A549 (cell line): ENCODE measurements at regions not wholly inside any gene's neighbourhood (a gene's known extent, or its start where the extent isn't known, plus 50 kb on each side); places are given as distances from the start of the nearest gene placed in this dataset.

Experiments
- ATAC-seq, 2 experiments: fragments of 200-7000 bp in 1 of 2; fragments of >200 bp in 1 of 2; cut with Nextera tagmentation in 1 of 2; cut with Tn5 transposase in 1 of 2; 3 replicates each; pipeline versions ENCODE4 v1.8.0 to v1.9.1; 2018 to 2020; ENCODE audit warnings: mild to moderate bottlenecking in 1 of 2, moderate library complexity in 1 of 2
- CTCF ChIA-PET: fragments of 300-600 bp; sonication (Branson Sonifier 250); formaldehyde crosslinking; extraction: SDS; loops from one replicate; lab custom pipeline; 2021; ENCODE audit warnings: antibody characterized with exemption, inconsistent platforms; lab: Yijun Ruan, JAX
- POLR2A ChIA-PET: fragments of 350-600 bp; formaldehyde crosslinking; extraction: SDS; loops from one replicate; lab custom pipeline; 2021; ENCODE audit warnings: antibody characterized with exemption, inconsistent platforms; lab: Yijun Ruan, JAX
- DNase-seq, 2 experiments: peaks; one replicate each; pipeline versions ENCODE4 v3.0.0 to v3.0.0-alpha.2; 2011 to 2016; ENCODE audit warnings: low read depth in 1 of 2, low spot score in 1 of 2
- FAIRE-seq: peaks from 2 replicates; lab custom pipeline; 2011; peaks lifted over from hg19 to GRCh38; lab: Jason Lieb, UNC
- H3K27ac ChIP-seq, 2 experiments: fragments of >200 bp; sonication (Bioruptor Twin); formaldehyde crosslinking; 3 replicates each; pipeline ENCODE4 v1.5.1; 2016 to 2017
- H3K4me1 ChIP-seq: fragments of >200 bp; sonication (Bioruptor Twin); formaldehyde crosslinking; 3 replicates; pipeline ENCODE4 v1.6.1; 2016
- H3K4me2 ChIP-seq: fragments of >200 bp; sonication (Bioruptor Twin); formaldehyde crosslinking; 3 replicates; pipeline ENCODE4 v1.6.1; 2016
- H3K4me3 ChIP-seq: fragments of >200 bp; sonication (Bioruptor Twin); formaldehyde crosslinking; 3 replicates; pipeline ENCODE4 v1.5.1; 2016
- H3K9me3 ChIP-seq: fragments of >200 bp; sonication (Bioruptor Twin); formaldehyde crosslinking; 3 replicates; pipeline ENCODE4 v1.6.1; 2016
- CBX2 ChIP-seq: fragments of 200-600 bp; sonication (generic); IDR thresholded peaks from 2 replicates; pipeline ENCODE4 v1.6.1; 2016; ENCODE audit warnings: low read depth, mild to moderate bottlenecking, borderline replicate concordance
- CBX8 ChIP-seq: fragments of 200-600 bp; sonication (generic); IDR thresholded peaks from 2 replicates; pipeline ENCODE4 v1.6.1; 2016
- CHD2 ChIP-seq: fragments of 150-350 bp; IDR thresholded peaks from 2 replicates; pipeline ENCODE4 v1.6.1; 2014; ENCODE audit warnings: low read length; ENCODE audit not compliant: partially characterized antibody
- CTCF ChIP-seq: fragments of >200 bp; sonication (Bioruptor Twin); formaldehyde crosslinking; IDR thresholded peaks from 3 replicates; pipeline ENCODE4 v1.5.1; 2016
- EHMT2 ChIP-seq: fragments of 200-600 bp; sonication (generic); IDR thresholded peaks from 2 replicates; pipeline ENCODE4 v1.6.1; 2016; ENCODE audit warnings: antibody characterized with exemption, low read depth, mild to moderate bottlenecking, moderate library complexity
- FOSL2 ChIP-seq, 2 experiments: fragments of 450-650 bp in 1 of 2; fragments of >200 bp in 1 of 2; sonication (Bioruptor Twin) in 1 of 2; formaldehyde crosslinking; IDR thresholded peaks; 2 replicates each; pipeline versions ENCODE4 v1.5.0 to v1.6.1; 2016 to 2020; ENCODE audit warnings: mild to moderate bottlenecking in 1 of 2, moderate library complexity in 1 of 2
- GATA3 ChIP-seq: IDR thresholded peaks from 2 replicates; pipeline ENCODE4 v1.6.1; 2012; ENCODE audit warnings: borderline replicate concordance
- HDAC2 ChIP-seq: fragments of 200-600 bp; sonication (generic); IDR thresholded peaks from 2 replicates; pipeline ENCODE4 v1.6.1; 2016
- HES2 ChIP-seq: fragments of >200 bp; sonication (Bioruptor Twin); formaldehyde crosslinking; IDR thresholded peaks from 2 replicates; pipeline ENCODE4 v1.6.1; 2016
- HMGXB4 ChIP-seq: fragments of 250-450 bp; sonication (Bioruptor Pico); IDR thresholded peaks from 2 replicates; pipeline ENCODE4 v1.5.0; 2021; ENCODE audit warnings: mild to moderate bottlenecking, moderate library complexity, borderline replicate concordance
- HOXB5 ChIP-seq: fragments of 250-450 bp; sonication (Bioruptor Pico); IDR thresholded peaks from 2 replicates; pipeline ENCODE4 v1.5.0; 2020; ENCODE audit warnings: mild to moderate bottlenecking, moderate library complexity
- KDM1A ChIP-seq: fragments of 200-600 bp; sonication (generic); IDR thresholded peaks from 2 replicates; pipeline ENCODE4 v1.6.1; 2016; ENCODE audit warnings: low read depth, mild to moderate bottlenecking
- KDM5A ChIP-seq: fragments of 200-600 bp; sonication (generic); IDR thresholded peaks from 2 replicates; pipeline ENCODE4 v1.6.1; 2016; ENCODE audit warnings: antibody characterized with exemption, mild to moderate bottlenecking
- PHF8 ChIP-seq: fragments of 200-600 bp; sonication (generic); IDR thresholded peaks from 2 replicates; pipeline ENCODE4 v1.6.1; 2016; ENCODE audit warnings: low read depth, mild to moderate bottlenecking, antibody characterized with exemption, moderate library complexity, borderline replicate concordance
- POLR2AphosphoS2 ChIP-seq: conservative IDR thresholded peaks from 2 replicates; pipeline ENCODE4 v1.6.1; 2012; ENCODE audit warnings: low read length, improper control_type of control experiment, inconsistent platforms
- RFX5 ChIP-seq: fragments of 450-650 bp; IDR thresholded peaks from 2 replicates; pipeline ENCODE4 v1.7.1; 2014; ENCODE audit warnings: antibody characterized with exemption, mild to moderate bottlenecking, moderate library complexity
- ZC3H11A ChIP-seq: fragments of 450-650 bp; IDR thresholded peaks from 2 replicates; pipeline ENCODE4 v1.6.1; 2014; ENCODE audit warnings: antibody characterized with exemption, mild to moderate bottlenecking
- ZFP36 ChIP-seq: fragments of 450-650 bp; IDR thresholded peaks from 2 replicates; pipeline ENCODE4 v1.6.1; 2014; ENCODE audit warnings: borderline replicate concordance; ENCODE audit not compliant: partially characterized antibody
- ZNF302 ChIP-seq: fragments of 250-450 bp; sonication (Bioruptor Pico); IDR thresholded peaks from 2 replicates; pipeline ENCODE4 v1.9.0; 2021; ENCODE audit warnings: inconsistent platforms, mild to moderate bottlenecking, moderate library complexity
- ZSCAN20 ChIP-seq: fragments of 250-450 bp; sonication (Bioruptor Pico); IDR thresholded peaks from 2 replicates; pipeline ENCODE4 v1.8.0; 2022; ENCODE audit warnings: mild to moderate bottlenecking, moderate library complexity
- WGBS: methylation state at CpG from one replicate; pipeline ENCODE4 v1.1.6; 2017; ENCODE audit errors: missing lambda C conversion rate; 5-methylcytosine and 5-hydroxymethylcytosine counted together
- small RNA-seq, 6 experiments: library from RNA; depleted of rRNA; stranded (forward); fragments of <200 nt; gene quantifications; one replicate each; pipeline ENCODE3, GENCODE V24; 2012
- TF ChIP-seq, protein P1 (sequence below): IDR thresholded peaks from 2 replicates; pipeline ENCODE4 v1.6.1; 2012

DNA sequence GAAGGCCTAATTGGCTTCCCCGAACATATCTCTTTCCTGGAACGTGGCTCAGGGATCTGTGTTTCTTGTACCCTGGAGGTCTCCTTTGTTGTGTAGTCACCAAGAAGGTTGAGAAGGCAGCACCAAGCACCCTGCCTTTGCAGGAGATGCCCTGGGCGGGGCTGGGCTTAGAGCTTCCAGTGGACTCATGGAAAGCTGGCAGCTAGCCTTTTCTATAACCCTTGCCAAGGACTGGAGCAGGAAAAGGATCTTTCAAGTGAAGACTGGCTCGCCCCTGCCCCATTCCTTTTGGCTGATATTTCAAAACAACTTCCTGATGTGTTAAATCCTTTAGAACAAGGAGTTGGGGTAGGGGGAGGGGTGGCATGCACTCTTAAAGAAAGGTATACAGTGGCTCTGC lies 58.9 kb upstream of the EPHA6 start:
- ATAC-seq: no peak
- Histone ChIP-seq H3K4me1 (no peaks in the 10 kb centered on the region), H3K27ac (no peak overlapping the region), H3K9me3 (no peaks in the 10 kb centered on the region), H3K4me3 (no peak overlapping the region), H3K4me2 (no peak overlapping the region)
- WGBS: 28% methylated on average over 4 of the region's 4 CpGs
- no peak for FAIRE-seq
- TF ChIP-seq HES2 (no peak), CHD2 (no peak), HMGXB4 (CRISPR knock-in tag) (no peak), RFX5 (no peak), KDM5A (no peak), ZFP36 (no peak), POLR2AphosphoS2 (no peak), ZC3H11A (no peak), FOSL2 (IDR thresholded peaks at IDR 0.05) (no peak), FOSL2 (CRISPR knock-in tag; IDR thresholded peaks at IDR 0.05) (no peak), ZNF302 (CRISPR knock-in tag) (no peak), HDAC2 (no peak), HOXB5 (CRISPR knock-in tag) (no peak), CTCF (no peak), KDM1A (no peak), PHF8 (no peak), GATA3 (no peak), CBX2 (no peak)
- TF ChIP-seq, protein P1, sequence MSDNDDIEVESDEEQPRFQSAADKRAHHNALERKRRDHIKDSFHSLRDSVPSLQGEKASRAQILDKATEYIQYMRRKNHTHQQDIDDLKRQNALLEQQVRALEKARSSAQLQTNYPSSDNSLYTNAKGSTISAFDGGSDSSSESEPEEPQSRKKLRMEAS: no peak
- POLR2A ChIA-PET: no interaction called here
- CTCF ChIA-PET: no interaction called here
- no peak for DNase-seq

- no peak for TF ChIP-seq EHMT2
- TF ChIP-seq ZSCAN20 (CRISPR knock-in tag): no peak
- TF ChIP-seq ZC3H11A: no peak
- TF ChIP-seq, all 56 proteins: peak for 0
- ATAC-seq (no peak), DNase-seq (no peak), FAIRE-seq (no peak)
- Histone ChIP-seq H3K9me3 (no peaks in the 10 kb centered on the region), H3K27ac (no peak overlapping the region), H3K4me1 (no peaks in the 10 kb centered on the region), H3K4me3 (no peak overlapping the region), H3K4me2 (no peak overlapping the region)
- CTCF ChIA-PET: no interaction called here
- WGBS: 10% methylated on average over 1 of the region's 1 CpG
- POLR2A ChIA-PET: no interaction called here
Measured at GRCh38 chr3:96756516-96756915, 57.9 kb upstream of the EPHA6 start.

DNA sequence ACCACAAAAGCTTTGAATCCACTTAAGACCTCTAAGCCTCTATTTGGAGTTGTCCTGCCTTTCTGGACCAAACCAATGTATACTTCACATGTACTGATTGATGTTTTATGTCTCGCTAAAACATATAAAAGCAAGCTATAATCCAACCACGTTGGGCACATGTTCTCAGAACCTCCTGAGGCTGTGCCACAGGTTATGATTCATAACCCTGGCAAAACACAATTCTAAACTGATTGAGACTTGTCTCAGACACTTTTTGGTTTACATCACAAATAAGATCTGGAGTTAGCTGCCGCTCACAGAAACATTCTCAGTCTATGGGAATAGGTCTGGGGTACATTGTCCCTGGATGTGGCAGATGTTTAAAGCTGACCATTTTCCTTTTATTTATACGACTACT lies 53.4 kb upstream of the EPHA6 start:
- WGBS: 12% methylated on average over 4 of the region's 4 CpGs
- no peaks in the 10 kb centered on the region for H3K9me3 ChIP-seq
- FAIRE-seq (no peak), ATAC-seq (no peak), DNase-seq (no peak)
- ChIA-PET CTCF (no interaction called here), POLR2A (no interaction called here)
- H3K27ac ChIP-seq: no peak overlapping the region
- H3K4me1 ChIP-seq: no peaks in the 10 kb centered on the region
- no peak for TF ChIP-seq CBX8
- no peak overlapping the region for H3K4me2 ChIP-seq
- no peak overlapping the region for H3K4me3 ChIP-seq

Small RNA genes in the stretch of these regions (small RNA-seq; reads per million reads assigned to genes)
- gene MIR8060: 0 reads per million in 6 experiments
- gene RNU6-1094P: 0 reads per million in 6 experiments
